Stimulated activated CD4-positive, alpha-beta T cell treated with anti-CD3 and anti-CD28 coated beads, Interleukin-12 subunit alpha, Interleukin-12 subunit beta, amount 100 ng/mL, for 24 hours (primary cell): ENCODE measurements at regions not wholly inside any gene's neighbourhood (a gene's known extent, or its start where the extent isn't known, plus 50 kb on each side); places are given as distances from the start of the nearest gene placed in this dataset.
"Not testable (repeated sequence)": the region's sequence is repeated elsewhere in the genome, so short reads cannot be mapped to it uniquely, and the experiment has no call there.

Experiments used
- DNase-seq, 2 experiments: peaks; one replicate each; pipeline ENCODE4 v3.0.0-alpha.2; 2020; ENCODE audit warnings: low read depth in 2 of 2

DNA sequence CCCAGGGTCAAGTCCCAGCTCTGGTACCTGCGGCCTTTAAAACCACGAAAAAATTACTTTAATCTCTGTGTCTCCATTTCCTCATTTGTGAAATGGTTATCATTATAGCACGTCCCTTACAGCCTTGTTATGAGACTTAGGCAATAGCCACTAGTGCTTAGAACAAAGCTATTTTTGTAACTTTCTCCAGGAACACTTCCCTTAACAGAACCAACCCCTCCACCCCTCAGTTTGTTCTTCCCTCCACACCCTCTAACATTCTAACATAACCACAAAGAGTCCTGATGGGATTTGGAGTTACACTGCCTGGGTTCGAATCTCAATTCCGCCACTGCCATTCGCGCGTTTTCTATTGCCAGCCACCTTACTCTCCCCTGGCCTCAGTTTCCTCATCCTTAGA lies 2777.4 kb upstream of the TPTE start:
- not testable (repeated sequence) for DNase-seq

GRCh38 chr21:7744406-7745099 lies 2776.8 kb upstream of the TPTE start:
- DNase-seq, result not testable (repeated sequence)

DNA sequence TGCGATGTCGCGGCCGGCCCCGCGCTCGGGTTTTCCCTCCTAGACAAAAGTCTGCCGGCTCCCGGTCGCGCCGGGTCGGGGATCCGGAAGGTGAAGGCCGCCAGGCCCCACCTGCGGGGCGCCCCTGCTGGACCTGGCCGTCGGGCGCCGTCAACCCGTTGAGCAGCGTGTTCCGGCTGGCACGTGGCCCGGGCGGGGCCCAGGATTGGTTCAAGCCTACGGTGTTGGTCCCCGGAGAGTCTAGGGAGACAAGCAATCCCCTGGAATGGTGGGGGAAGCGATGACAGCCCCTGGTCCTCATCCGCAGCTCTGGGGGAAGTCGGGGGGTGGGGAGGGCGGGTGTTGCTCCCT lies 2776.3 kb upstream of the TPTE start:
- not testable (repeated sequence) for DNase-seq

DNA sequence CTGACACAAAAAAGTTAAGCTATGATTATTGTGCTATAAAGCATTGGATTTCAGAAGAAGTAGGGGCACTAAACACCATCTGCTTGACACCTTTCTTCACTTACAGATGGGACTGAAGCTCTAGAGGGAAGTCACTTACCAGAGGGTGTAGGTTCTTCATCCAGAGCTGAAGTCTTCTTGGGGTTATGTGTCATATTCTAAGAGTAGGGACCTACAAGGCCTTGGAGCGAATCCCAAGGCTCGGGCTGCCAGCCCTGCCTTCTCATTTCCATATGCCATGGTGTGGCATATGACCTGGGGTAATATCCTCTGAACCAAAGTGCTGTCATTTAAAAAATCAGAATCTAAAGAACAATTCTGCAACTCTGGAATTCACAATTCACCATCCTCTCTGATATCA lies 2773.4 kb upstream of the TPTE start:
- DNase-seq, result not testable (repeated sequence)

DNA sequence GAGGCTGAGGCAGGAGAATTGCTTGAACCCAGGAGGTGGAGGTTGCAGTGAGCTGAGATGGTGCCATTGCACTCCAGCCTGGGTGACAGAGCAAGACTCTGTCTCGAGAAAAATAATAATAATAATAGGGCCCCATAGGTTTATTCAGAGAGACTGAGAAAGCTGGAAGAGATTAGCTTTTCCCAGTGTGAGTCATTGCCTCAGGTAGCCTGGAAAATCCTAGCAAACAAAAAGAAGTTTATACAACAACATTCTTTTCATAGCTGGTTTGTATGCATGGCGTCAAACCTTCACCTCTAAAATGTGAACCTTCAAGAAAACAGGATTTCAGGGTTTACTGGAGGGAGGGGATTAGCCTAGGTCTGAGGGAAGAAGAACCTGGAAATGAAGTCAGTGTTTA lies 2768.8 kb upstream of the TPTE start:
- not testable (repeated sequence) for DNase-seq

- DNase-seq, result peak in 1 of 2 experiments; percentile 7
Observed at GRCh38 chr21:7753380-7753877, 2768.0 kb upstream of the TPTE start.

DNA sequence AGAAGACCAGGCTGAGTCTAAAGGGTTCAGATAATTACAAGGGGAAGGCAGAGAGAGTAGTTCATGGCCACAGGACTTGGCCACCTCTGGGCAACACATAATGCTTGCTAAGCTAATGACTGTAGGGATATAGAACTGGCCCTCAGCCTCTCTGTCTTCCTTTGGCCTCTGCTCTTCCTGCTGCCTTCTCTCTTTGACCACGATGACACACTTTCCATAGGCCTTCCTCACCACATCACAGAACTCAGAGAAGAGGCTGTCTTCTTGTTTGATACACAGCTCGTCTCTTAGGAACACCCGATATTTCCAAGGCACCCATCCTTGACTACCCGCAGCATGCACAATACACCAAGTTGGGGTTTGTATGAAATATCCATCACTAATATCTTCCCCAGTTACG lies 2751.4 kb upstream of the TPTE start:
- not testable (repeated sequence) for DNase-seq

DNA sequence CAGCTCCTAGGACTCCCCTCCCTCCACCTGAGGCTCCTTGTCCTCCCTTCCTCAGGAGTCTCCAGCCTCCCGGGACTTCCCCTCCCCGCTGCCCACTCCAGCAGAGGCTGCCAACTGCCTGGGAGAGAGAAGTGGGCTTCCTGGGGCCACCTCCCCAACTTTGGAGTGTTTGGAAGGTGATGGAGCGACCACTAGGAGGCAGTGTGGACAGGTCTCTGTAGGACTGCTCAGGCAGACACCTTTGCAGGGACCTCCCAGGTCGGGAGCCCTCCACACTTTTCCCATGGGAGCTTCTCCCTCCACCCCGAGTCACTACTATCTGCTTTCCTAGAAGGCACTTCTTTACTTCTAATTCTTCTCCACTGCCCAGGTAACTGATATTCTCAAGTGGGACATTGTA lies 2747.2 kb upstream of the TPTE start:
- not testable (repeated sequence) for DNase-seq

GRCh38 chr21:7775327-7775984 lies 2745.9 kb upstream of the TPTE start:
- DNase-seq, result not testable (repeated sequence)

DNA sequence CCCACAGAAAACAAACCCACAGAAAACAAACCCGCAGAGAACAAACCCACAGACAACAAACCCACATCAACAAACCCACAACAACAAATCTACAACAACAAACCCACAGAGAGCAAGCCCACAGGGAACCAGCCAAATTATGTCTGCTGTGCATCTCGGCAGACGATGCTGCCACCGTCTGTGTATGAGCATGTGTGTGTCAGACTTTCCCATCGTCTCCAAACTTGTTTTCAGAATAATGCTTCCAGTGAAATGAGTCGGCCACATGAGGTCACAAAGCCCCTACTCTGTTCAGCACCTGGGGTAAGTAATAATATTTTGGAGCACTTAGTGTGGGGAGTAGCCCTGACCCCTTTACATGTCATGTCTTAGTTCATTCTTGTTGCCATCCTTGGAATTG lies 2745.3 kb upstream of the TPTE start:
- not testable (repeated sequence) for DNase-seq

- DNase-seq, result not testable (repeated sequence)
Observed at GRCh38 chr21:7776622-7777021, 2744.8 kb upstream of the TPTE start.

DNA sequence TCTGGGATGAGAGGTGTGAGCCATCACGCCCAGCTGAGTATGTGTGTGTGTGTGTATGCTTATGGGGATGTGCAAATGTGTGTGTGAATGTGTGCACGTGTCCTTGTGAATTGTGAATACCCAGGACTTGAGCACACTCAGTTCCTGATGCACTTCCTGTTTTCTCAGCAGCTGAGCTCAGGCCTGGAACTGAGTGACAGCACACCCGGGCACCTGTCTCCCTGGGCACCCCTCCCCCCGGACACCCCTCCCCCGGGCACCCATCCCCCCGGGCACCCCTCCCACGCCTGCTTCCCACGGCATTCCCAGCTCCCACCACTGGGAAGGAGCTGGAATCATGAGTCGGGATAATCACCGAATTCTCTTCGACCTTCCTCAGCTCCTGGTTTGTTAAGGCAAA lies 2744.1 kb upstream of the TPTE start:
- DNase-seq, result not testable (repeated sequence)

DNA sequence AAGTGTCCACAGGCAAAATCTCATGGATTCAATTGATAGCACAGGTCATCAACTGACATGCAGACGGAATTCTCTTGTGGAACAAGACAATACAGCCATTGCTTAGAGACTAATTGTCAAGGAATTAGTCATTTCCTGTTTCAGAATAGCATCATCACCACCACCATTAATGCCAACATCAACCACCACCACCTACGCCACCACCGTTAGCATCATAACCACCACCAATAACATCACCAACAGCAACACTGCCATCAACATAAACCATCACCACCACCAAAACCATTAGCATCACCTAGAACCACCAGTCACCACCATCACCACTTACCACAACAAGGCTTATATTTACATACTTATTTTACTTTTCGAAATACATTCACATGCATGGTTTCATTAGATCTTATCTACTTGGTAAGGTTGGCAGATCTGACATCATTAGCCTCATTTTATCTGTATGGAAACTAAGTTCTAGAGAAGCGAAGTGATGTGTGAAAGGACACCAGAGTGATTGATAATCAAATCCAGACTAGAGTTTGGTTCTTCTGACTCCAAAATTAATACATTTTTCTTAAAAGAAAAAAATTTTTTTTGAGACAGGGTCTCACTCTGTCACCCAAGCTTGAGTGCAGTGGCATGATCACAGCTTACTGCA lies 2733.8 kb upstream of the TPTE start:
- not testable (repeated sequence) for DNase-seq

DNA sequence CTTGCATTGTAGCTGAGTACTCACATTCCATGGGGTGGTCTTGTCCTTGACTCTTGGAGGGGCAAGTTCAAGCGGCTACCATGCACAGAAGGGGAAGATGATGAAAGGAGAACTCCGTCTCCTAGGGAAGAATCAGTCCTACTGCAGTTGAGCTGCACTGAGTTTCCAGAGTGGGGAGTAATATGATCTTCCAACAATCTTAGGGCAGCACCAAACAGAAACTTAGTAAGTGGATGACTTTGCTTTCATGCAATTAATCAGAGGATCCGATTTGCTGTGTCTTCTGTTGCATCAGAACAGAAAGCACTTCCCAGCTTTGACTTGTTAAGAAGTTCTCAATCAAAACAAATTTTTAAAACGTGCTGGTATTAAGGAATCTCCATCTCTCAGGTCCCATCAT lies 2727.6 kb upstream of the TPTE start:
- DNase-seq, result not testable (repeated sequence)

DNA sequence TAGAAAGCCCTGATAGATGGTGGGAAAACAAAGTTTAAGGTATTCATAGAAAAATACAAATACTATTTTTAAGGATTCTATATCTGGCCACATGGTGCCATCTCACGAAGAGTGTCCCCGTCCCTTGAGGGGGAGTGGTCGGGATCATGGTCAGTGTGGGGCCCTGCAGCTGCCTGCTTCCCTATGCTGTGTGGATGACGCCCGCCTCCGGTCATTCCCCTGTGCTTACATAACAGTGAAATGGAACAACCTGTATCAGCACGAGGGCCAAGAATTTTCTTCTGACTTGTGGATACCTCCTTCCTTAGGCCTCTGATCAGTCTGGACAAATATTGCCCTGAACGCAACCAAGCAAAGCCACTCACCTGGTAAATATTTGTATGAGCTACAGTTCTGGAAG lies 2724.1 kb upstream of the TPTE start:
- not testable (repeated sequence) for DNase-seq

- not testable (repeated sequence) for DNase-seq
Observed at GRCh38 chr21:7798446-7798845, 2722.9 kb upstream of the TPTE start.

- not testable (repeated sequence) for DNase-seq
Observed at GRCh38 chr21:7799697-7800096, 2721.7 kb upstream of the TPTE start.

DNA sequence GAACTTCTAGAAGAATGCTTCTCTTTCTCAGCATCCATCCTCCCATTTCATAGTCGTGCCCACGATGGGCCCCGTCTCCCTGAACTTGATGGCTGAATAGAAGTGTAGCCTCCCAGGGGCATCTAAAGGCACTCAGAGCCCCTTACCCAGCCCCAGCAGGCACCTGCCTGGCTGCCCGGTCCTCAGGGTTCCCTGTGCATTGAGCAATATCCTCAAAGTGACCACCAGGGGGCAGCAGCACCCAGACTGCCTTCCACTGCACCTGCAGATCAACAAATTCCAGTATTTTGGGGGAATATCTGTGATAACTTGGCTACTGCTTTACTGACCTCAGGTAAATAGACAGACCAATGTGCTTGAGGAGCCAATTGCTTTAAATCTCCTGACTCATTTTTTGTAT lies 2707.9 kb upstream of the TPTE start:
- not testable (repeated sequence) for DNase-seq

GRCh38 chr21:7817013-7817412 lies 2704.4 kb upstream of the TPTE start:
- DNase-seq, result not testable (repeated sequence)

DNA sequence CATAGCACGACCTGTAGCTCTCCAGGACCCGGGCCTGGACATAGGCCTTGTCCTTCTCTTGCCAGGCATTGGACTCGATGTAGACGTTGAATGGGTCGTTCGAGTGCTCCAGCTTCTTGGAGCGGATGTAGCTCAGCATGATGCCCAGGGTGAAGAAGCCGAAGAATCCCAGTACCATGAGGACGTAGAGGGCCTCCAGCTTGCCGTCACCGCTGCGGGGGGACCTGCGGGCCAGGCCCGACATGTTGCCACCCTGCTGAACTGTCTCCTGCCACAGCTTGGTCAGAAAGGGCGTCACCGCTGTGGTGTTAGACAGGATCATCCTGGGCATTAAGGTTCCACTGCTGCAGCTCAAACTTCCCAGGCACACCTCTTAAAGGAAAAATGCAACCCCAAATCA lies 2702.1 kb upstream of the TPTE start:
- DNase-seq, result not testable (repeated sequence)

- DNase-seq, result not testable (repeated sequence)
Observed at GRCh38 chr21:7825627-7826026, 2695.8 kb upstream of the TPTE start.

DNA sequence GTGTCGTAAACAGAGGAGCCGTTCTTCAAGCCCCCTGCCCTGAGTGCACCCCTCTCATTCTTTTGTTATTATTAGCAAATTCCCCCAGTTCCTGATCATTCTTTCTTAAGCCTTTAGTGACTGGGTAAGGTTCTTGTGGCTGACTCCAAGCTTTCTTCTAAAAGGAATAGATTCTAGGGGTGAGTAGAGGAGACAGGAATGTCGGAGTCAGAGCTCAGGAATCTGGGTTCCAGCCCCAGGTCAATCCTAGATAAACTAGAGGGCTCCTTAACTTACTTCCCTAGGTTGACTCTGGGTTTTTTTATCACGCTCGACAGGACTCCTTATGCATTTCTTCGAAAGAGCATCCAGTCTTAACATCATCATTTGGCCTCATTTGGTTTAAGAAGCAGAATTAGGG lies 2695.2 kb upstream of the TPTE start:
- not testable (repeated sequence) for DNase-seq

- DNase-seq, result not testable (repeated sequence)
Observed at GRCh38 chr21:7828260-7828659, 2693.1 kb upstream of the TPTE start.
